GM21367 (cell line): ENCODE measurements at regions not wholly inside any gene's neighbourhood (a gene's known extent, or its start where the extent isn't known, plus 50 kb on each side); places are given as distances from the start of the nearest gene placed in this dataset.

Experiments used
- ATAC-seq: cut with Tn5 transposase; IDR thresholded peaks from one replicate; pipeline ENCODE4 v1.9.1; 2021; ENCODE audit not compliant: unreplicated experiment

GRCh38 chr3:31277582-31277981 lies 255.1 kb upstream of the STT3B start:
- no peak for ATAC-seq

GRCh38 chr3:31278532-31278931 lies 254.2 kb upstream of the STT3B start:
- ATAC-seq, result no peak

GRCh38 chr3:31284776-31285175 lies 247.9 kb upstream of the STT3B start:
- ATAC-seq, result no peak

- no peak for ATAC-seq
Measured at GRCh38 chr3:31285833-31286486, 246.8 kb upstream of the STT3B start.

- no peak for ATAC-seq
Measured at GRCh38 chr3:31288224-31288623, 244.5 kb upstream of the STT3B start.

GRCh38 chr3:31288641-31289100 lies 244.1 kb upstream of the STT3B start:
- no peak for ATAC-seq

GRCh38 chr3:31289584-31289983 lies 243.1 kb upstream of the STT3B start:
- ATAC-seq, result no peak

GRCh38 chr3:31290046-31290445 lies 242.7 kb upstream of the STT3B start:
- ATAC-seq, result no peak

- no peak for ATAC-seq
Measured at GRCh38 chr3:31291818-31292217, 240.9 kb upstream of the STT3B start.

GRCh38 chr3:31294430-31295149 lies 238.1 kb upstream of the STT3B start:
- ATAC-seq, result no peak

- ATAC-seq, result no peak
Measured at GRCh38 chr3:31295150-31295765, 237.5 kb upstream of the STT3B start.

GRCh38 chr3:31297726-31298298 lies 234.9 kb upstream of the STT3B start:
- no peak for ATAC-seq

GRCh38 chr3:31300456-31301443 lies 232.0 kb upstream of the STT3B start:
- ATAC-seq, result no peak

- ATAC-seq, result no peak
Measured at GRCh38 chr3:31302343-31302742, 230.4 kb upstream of the STT3B start.

GRCh38 chr3:31305340-31305739 lies 227.4 kb upstream of the STT3B start:
- no peak for ATAC-seq

- ATAC-seq, result no peak
Measured at GRCh38 chr3:31307131-31307785, 225.5 kb upstream of the STT3B start.

GRCh38 chr3:31311559-31311958 lies 221.2 kb upstream of the STT3B start:
- ATAC-seq, result no peak

GRCh38 chr3:31312400-31312799 lies 220.3 kb upstream of the STT3B start:
- no peak for ATAC-seq

GRCh38 chr3:31314258-31314657 lies 218.5 kb upstream of the STT3B start:
- no peak for ATAC-seq

GRCh38 chr3:31319332-31319731 lies 213.4 kb upstream of the STT3B start:
- no peak for ATAC-seq
